Tibial nerve (tissue), 4 donors: ENCODE measurements at regions not wholly inside any gene's neighbourhood (a gene's known extent, or its start where the extent isn't known, plus 50 kb on each side); places are given as distances from the start of the nearest gene placed in this dataset.

Source experiments
- EP300 ChIP-seq, 2 donors: sonication (generic); formaldehyde crosslinking; IDR thresholded peaks; one replicate each; pipeline ENCODE4 v1.6.1; 2017; ENCODE audit warnings: antibody characterized with exemption in 2 of 2, mild to moderate bottlenecking in 1 of 2
- POLR2A ChIP-seq, 2 donors: fragments of 450-650 bp; IDR thresholded peaks; one replicate each; pipeline ENCODE4 v1.6.1; 2017; ENCODE audit warnings: antibody characterized with exemption in 2 of 2, mild to moderate bottlenecking in 2 of 2, moderate library complexity in 2 of 2
- TF ChIP-seq, protein P1 (sequence below), 5 experiments: fragments of 200-600 bp in 3 of 5; fragments of 450-650 bp in 2 of 5; sonication (generic) in 3 of 5; IDR thresholded peaks; one replicate each; pipeline ENCODE4 v1.5.1; 2016 to 2019; ENCODE audit warnings: antibody characterized with exemption in 5 of 5, mild to moderate bottlenecking in 3 of 5, moderate library complexity in 2 of 5

DNA sequence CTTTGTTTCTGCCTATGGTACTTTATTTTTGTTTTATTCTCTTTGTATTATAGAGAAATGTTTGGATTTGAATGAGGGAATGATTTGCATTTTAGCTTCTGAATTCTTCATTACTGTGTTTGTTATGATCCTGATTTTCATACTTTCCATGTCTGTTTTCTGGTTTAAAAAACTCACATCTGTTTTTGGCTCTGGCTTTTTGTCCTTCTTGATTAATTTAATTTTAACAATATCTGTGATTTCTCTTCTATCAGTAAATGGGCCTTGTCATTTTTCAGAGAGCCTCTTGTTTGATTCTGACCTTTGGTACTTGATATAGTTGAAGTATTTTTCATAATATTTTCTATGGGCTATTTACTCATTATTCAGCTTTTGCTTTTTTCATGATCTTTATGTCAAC lies 341.6 kb upstream of the HAND2 start:
- TF ChIP-seq, protein P1, sequence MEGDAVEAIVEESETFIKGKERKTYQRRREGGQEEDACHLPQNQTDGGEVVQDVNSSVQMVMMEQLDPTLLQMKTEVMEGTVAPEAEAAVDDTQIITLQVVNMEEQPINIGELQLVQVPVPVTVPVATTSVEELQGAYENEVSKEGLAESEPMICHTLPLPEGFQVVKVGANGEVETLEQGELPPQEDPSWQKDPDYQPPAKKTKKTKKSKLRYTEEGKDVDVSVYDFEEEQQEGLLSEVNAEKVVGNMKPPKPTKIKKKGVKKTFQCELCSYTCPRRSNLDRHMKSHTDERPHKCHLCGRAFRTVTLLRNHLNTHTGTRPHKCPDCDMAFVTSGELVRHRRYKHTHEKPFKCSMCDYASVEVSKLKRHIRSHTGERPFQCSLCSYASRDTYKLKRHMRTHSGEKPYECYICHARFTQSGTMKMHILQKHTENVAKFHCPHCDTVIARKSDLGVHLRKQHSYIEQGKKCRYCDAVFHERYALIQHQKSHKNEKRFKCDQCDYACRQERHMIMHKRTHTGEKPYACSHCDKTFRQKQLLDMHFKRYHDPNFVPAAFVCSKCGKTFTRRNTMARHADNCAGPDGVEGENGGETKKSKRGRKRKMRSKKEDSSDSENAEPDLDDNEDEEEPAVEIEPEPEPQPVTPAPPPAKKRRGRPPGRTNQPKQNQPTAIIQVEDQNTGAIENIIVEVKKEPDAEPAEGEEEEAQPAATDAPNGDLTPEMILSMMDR (IDR thresholded peaks at IDR 0.05), result no peak
- TF ChIP-seq EP300 (IDR thresholded peaks at IDR 0.05), result no peak
- TF ChIP-seq POLR2A (IDR thresholded peaks at IDR 0.05), result no peak
